ENCODE measurements at regions not wholly inside any gene's neighbourhood (a gene's known extent, or its start where the extent isn't known, plus 50 kb on each side); places are given as distances from the start of the nearest gene placed in this dataset.

- TF ChIP-seq TAF1 (IDR thresholded peaks at IDR 0.05; ENCODE audit: low read depth): no peak
- TF ChIP-seq USF1 (IDR thresholded peaks at IDR 0.05): no peak
- TF ChIP-seq MAX (IDR thresholded peaks at IDR 0.05): no peak
- no peak for TF ChIP-seq FOXM1 (IDR thresholded peaks at IDR 0.05; ENCODE audit: borderline replicate concordance, low read depth)
Observed at GRCh38 chr13:67318398-67318797, 88.3 kb upstream of the PCDH9 start.

GRCh38 chr13:67314405-67314804, 84.3 kb upstream of the PCDH9 start:
- TF ChIP-seq EP300 (IDR thresholded peaks at IDR 0.05; ENCODE audit: borderline replicate concordance) (no peak), TAF1 (IDR thresholded peaks at IDR 0.05; ENCODE audit: low read depth) (no peak), CREB1 (IDR thresholded peaks at IDR 0.05; ENCODE audit: low read depth) (no peak), TCF12 (IDR thresholded peaks at IDR 0.05; ENCODE audit: low read depth) (no peak), MAX (IDR thresholded peaks at IDR 0.05) (no peak), REST (IDR thresholded peaks at IDR 0.05; ENCODE audit: low read depth) (no peak), USF1 (IDR thresholded peaks at IDR 0.05) (no peak), ZBTB7A (IDR thresholded peaks at IDR 0.05; ENCODE audit: low read depth) (no peak), FOXM1 (IDR thresholded peaks at IDR 0.05; ENCODE audit: borderline replicate concordance, low read depth) (no peak), NFIC (IDR thresholded peaks at IDR 0.05) (no peak), TEAD4 (IDR thresholded peaks at IDR 0.05) (no peak), EGR1 (IDR thresholded peaks at IDR 0.05) (no peak), CEBPB (IDR thresholded peaks at IDR 0.05) (no peak), RAD21 (IDR thresholded peaks at IDR 0.05; ENCODE audit: low read depth) (no peak)

GRCh38 chr13:67308004-67308772, 78.1 kb upstream of the PCDH9 start:
- peak; percentile 55; the same call in 1 of the 2 replicates for TF ChIP-seq TEAD4 (IDR thresholded peaks at IDR 0.05)
- TF ChIP-seq EP300 (IDR thresholded peaks at IDR 0.05; ENCODE audit: borderline replicate concordance): peak; percentile 33; the same call in 1 of the 2 replicates
- no peak for TF ChIP-seq MAX (IDR thresholded peaks at IDR 0.05)
- TF ChIP-seq CEBPB (IDR thresholded peaks at IDR 0.05): 0 out of 2 replicates have a peak, but pooled peaks have one; percentile 9
- no peak for TF ChIP-seq CREB1 (IDR thresholded peaks at IDR 0.05; ENCODE audit: low read depth)

- no peak for TF ChIP-seq CEBPB (IDR thresholded peaks at IDR 0.05)
Observed at GRCh38 chr13:67306742-67307141, 76.6 kb upstream of the PCDH9 start.

GRCh38 chr13:67303661-67304333, 73.7 kb upstream of the PCDH9 start:
- no peak for TF ChIP-seq CEBPB (IDR thresholded peaks at IDR 0.05)
- TF ChIP-seq TAF1 (IDR thresholded peaks at IDR 0.05; ENCODE audit: low read depth): no peak
- TF ChIP-seq REST (IDR thresholded peaks at IDR 0.05; ENCODE audit: low read depth): no peak
- no peak for TF ChIP-seq TCF12 (IDR thresholded peaks at IDR 0.05; ENCODE audit: low read depth)
- TF ChIP-seq ZBTB7A (IDR thresholded peaks at IDR 0.05; ENCODE audit: low read depth): no peak

GRCh38 chr13:67299751-67300150, 69.6 kb upstream of the PCDH9 start:
- TF ChIP-seq CREB1 (IDR thresholded peaks at IDR 0.05; ENCODE audit: low read depth) (no peak), EGR1 (IDR thresholded peaks at IDR 0.05) (no peak), TCF12 (IDR thresholded peaks at IDR 0.05; ENCODE audit: low read depth) (no peak), NFIC (IDR thresholded peaks at IDR 0.05) (no peak), RAD21 (IDR thresholded peaks at IDR 0.05; ENCODE audit: low read depth) (no peak), USF1 (IDR thresholded peaks at IDR 0.05) (no peak), REST (IDR thresholded peaks at IDR 0.05; ENCODE audit: low read depth) (no peak), ZBTB7A (IDR thresholded peaks at IDR 0.05; ENCODE audit: low read depth) (no peak), CEBPB (IDR thresholded peaks at IDR 0.05) (no peak), TEAD4 (IDR thresholded peaks at IDR 0.05) (no peak), MAX (IDR thresholded peaks at IDR 0.05) (no peak), YY1 (IDR thresholded peaks at IDR 0.05; ENCODE audit: low read depth) (no peak), EP300 (IDR thresholded peaks at IDR 0.05; ENCODE audit: borderline replicate concordance) (no peak), FOXM1 (IDR thresholded peaks at IDR 0.05; ENCODE audit: borderline replicate concordance, low read depth) (no peak), TAF1 (IDR thresholded peaks at IDR 0.05; ENCODE audit: low read depth) (no peak)
